ENCODE measurements at regions not wholly inside any gene's neighbourhood (a gene's known extent, or its start where the extent isn't known, plus 50 kb on each side); places are given as distances from the start of the nearest gene placed in this dataset.

DNA sequence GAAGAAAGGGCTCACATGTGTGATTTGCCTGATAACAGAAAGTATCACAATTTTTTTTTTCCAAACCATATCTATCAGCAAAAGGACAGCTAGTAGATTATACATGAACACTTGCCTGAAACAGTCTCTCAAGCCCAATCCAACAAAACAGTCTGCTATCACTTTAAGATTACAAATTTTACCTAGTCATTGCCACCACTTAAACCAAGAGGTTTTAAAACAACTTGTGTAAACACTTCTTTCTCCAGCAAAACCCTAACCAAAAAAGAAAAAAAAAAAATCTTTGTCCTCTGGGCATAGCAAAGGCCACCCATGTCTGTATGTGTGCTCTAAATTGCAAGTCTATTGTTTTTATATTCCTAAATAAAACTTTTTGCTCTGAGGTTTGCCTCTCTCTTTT, 1568.4 kb downstream of the GRIK2 start:
- ChIA-PET POLR2A (no interaction called here), CTCF (no interaction called here)
- DNase-seq (ENCODE audit: extremely low spot score), result no peak
- TF ChIP-seq, protein P1, sequence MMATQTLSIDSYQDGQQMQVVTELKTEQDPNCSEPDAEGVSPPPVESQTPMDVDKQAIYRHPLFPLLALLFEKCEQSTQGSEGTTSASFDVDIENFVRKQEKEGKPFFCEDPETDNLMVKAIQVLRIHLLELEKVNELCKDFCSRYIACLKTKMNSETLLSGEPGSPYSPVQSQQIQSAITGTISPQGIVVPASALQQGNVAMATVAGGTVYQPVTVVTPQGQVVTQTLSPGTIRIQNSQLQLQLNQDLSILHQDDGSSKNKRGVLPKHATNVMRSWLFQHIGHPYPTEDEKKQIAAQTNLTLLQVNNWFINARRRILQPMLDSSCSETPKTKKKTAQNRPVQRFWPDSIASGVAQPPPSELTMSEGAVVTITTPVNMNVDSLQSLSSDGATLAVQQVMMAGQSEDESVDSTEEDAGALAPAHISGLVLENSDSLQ (IDR thresholded peaks at IDR 0.05), result no peak
- TF ChIP-seq ARNT (IDR thresholded peaks at IDR 0.05), result no peak
- TF ChIP-seq SUZ12 (IDR thresholded peaks at IDR 0.05), result no peak
- TF ChIP-seq FOXK2 (IDR thresholded peaks at IDR 0.05), result no peak
- TF ChIP-seq NFRKB (IDR thresholded peaks at IDR 0.05), result no peak

DNA sequence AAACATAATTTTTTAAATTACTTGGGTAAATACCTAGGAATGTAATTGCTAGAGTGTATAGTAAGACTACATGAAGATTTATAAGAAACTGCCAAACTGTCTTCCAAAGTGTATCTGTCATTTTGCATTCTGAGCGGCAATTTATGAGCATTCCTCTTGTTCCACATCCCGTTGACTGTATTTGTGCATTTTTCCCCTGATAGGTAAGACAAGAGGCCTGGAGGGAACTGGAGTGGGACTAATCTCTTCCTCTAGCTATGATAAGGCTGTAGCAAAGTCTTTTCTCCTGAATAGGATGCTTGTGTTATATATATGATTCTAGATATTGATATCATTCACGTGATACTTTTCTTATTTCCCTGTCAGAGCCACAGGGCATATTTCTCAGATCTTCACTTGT, 1557.5 kb downstream of the GRIK2 start:
- ChIA-PET CTCF (no interaction called here), POLR2A (no interaction called here)
- TF ChIP-seq L3MBTL2 (conservative IDR thresholded peaks at IDR 0.05) (no peak), NFRKB (IDR thresholded peaks at IDR 0.05) (no peak), FOXM1 (IDR thresholded peaks at IDR 0.05; ENCODE audit: borderline replicate concordance) (no peak), ARNT (IDR thresholded peaks at IDR 0.05) (no peak), ELF4 (IDR thresholded peaks at IDR 0.05) (no peak), SUZ12 (IDR thresholded peaks at IDR 0.05) (no peak), LEF1 (IDR thresholded peaks at IDR 0.05; ENCODE audit: borderline replicate concordance) (no peak), FOXA1 (IDR thresholded peaks at IDR 0.05) (no peak), BHLHE40 (IDR thresholded peaks at IDR 0.05; ENCODE audit: borderline replicate concordance) (no peak), HDGF (IDR thresholded peaks at IDR 0.05; ENCODE audit: borderline replicate concordance) (no peak), SP1 (IDR thresholded peaks at IDR 0.05) (no peak), CTBP1 (IDR thresholded peaks at IDR 0.05; ENCODE audit: borderline replicate concordance) (no peak), ZNF384 (IDR thresholded peaks at IDR 0.05) (no peak), TARDBP (IDR thresholded peaks at IDR 0.05) (no peak)
- TF ChIP-seq, protein P1 (IDR thresholded peaks at IDR 0.05), result no peak
- no peak for DNase-seq (ENCODE audit: extremely low spot score)

DNA sequence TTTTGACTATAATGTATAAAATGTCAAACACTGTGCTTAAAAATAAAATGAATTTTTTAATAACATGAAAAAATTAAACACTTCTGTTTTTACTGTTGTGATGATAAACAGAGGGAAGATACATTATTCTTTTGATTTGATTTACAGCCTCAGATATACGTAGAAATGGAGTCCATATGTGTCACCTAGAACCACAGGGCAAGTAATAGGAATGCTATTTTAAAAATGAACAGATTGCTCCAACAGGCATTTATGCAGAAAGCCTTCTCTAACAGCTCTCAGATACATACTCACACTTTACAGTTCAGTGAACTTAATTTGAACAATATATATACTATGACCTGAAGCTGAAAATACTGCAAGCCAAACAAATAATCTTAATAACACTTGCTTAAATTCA, 1551.0 kb downstream of the GRIK2 start:
- TF ChIP-seq CTBP1 (IDR thresholded peaks at IDR 0.05; ENCODE audit: borderline replicate concordance) (no peak), L3MBTL2 (conservative IDR thresholded peaks at IDR 0.05) (no peak), TARDBP (IDR thresholded peaks at IDR 0.05) (no peak), ELF4 (IDR thresholded peaks at IDR 0.05) (no peak), NFRKB (IDR thresholded peaks at IDR 0.05) (no peak), FOXM1 (IDR thresholded peaks at IDR 0.05; ENCODE audit: borderline replicate concordance) (no peak), HDGF (IDR thresholded peaks at IDR 0.05; ENCODE audit: borderline replicate concordance) (no peak), LEF1 (IDR thresholded peaks at IDR 0.05; ENCODE audit: borderline replicate concordance) (no peak), ZNF384 (IDR thresholded peaks at IDR 0.05) (no peak), ARNT (IDR thresholded peaks at IDR 0.05) (no peak), SUZ12 (IDR thresholded peaks at IDR 0.05) (no peak)
- TF ChIP-seq, protein P1 (IDR thresholded peaks at IDR 0.05), result no peak
- POLR2A ChIA-PET, result no interaction called here
- DNase-seq (ENCODE audit: extremely low spot score), result no peak
- CTCF ChIA-PET, result no interaction called here

DNA sequence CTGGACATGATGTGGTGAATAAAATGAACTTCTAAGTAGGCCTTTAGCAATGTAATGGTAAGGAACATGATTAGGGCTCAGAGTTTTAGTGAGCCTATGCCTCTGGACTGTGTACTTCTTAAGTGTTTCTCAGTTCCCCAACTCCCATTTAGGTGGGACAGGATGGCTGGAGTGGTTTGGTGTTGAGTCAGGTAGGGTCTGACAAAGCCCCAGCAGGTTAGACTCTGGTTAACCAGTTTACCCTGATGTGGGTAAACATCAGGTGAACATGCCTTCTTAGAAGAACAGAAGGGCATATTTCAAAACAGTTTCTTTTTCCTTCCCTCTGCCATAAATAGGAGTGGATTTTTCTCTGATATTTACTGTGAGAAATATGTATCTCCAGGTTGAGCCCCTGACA, 1548.7 kb downstream of the GRIK2 start:
- ChIA-PET CTCF (no interaction called here), POLR2A (no interaction called here)
- TF ChIP-seq SP1 (IDR thresholded peaks at IDR 0.05), result no peak
- no peak for TF ChIP-seq ARNT (IDR thresholded peaks at IDR 0.05)
- TF ChIP-seq, protein P1 (IDR thresholded peaks at IDR 0.05), result no peak
- TF ChIP-seq TARDBP (IDR thresholded peaks at IDR 0.05), result no peak
- TF ChIP-seq BHLHE40 (IDR thresholded peaks at IDR 0.05; ENCODE audit: borderline replicate concordance), result no peak
- TF ChIP-seq FOXK2 (IDR thresholded peaks at IDR 0.05), result no peak
- TF ChIP-seq HDGF (IDR thresholded peaks at IDR 0.05; ENCODE audit: borderline replicate concordance), result no peak
- TF ChIP-seq ZNF384 (IDR thresholded peaks at IDR 0.05), result no peak
- TF ChIP-seq SUZ12 (IDR thresholded peaks at IDR 0.05), result no peak
- no peak for TF ChIP-seq NFRKB (IDR thresholded peaks at IDR 0.05)
- no peak for TF ChIP-seq L3MBTL2 (conservative IDR thresholded peaks at IDR 0.05)
- no peak for TF ChIP-seq ELF4 (IDR thresholded peaks at IDR 0.05)
- TF ChIP-seq FOXA1 (IDR thresholded peaks at IDR 0.05), result no peak
- no peak for TF ChIP-seq FOXM1 (IDR thresholded peaks at IDR 0.05; ENCODE audit: borderline replicate concordance)
- TF ChIP-seq CTBP1 (IDR thresholded peaks at IDR 0.05; ENCODE audit: borderline replicate concordance), result no peak
- no peak for TF ChIP-seq LEF1 (IDR thresholded peaks at IDR 0.05; ENCODE audit: borderline replicate concordance)
- DNase-seq (ENCODE audit: extremely low spot score), result no peak

DNA sequence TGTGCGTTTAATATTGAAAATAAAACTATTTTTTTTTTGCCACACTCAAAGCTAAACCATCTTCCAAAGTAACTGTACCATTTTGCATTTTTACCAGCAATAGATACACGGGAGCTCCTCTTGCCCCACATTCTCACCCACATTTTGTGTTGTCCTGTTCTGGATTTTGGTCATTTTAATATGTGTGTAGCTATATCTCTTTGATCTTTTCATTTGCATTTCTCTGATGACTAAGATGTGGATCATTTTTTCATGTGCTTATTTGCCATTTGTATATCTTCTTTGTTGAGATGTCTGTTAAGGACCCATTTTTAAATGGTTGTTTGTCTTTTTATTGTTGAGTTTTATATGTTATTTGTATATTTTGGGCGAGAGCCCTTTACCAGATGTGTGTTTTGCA, 1543.5 kb downstream of the GRIK2 start:
- TF ChIP-seq LEF1 (IDR thresholded peaks at IDR 0.05; ENCODE audit: borderline replicate concordance) (no peak), CTBP1 (IDR thresholded peaks at IDR 0.05; ENCODE audit: borderline replicate concordance) (no peak), BHLHE40 (IDR thresholded peaks at IDR 0.05; ENCODE audit: borderline replicate concordance) (no peak), TARDBP (IDR thresholded peaks at IDR 0.05) (no peak), SUZ12 (IDR thresholded peaks at IDR 0.05) (no peak), ARNT (IDR thresholded peaks at IDR 0.05) (no peak), ZNF384 (IDR thresholded peaks at IDR 0.05) (no peak), SP1 (IDR thresholded peaks at IDR 0.05) (no peak), L3MBTL2 (conservative IDR thresholded peaks at IDR 0.05) (no peak), FOXA1 (IDR thresholded peaks at IDR 0.05) (no peak), ELF4 (IDR thresholded peaks at IDR 0.05) (no peak), NFRKB (IDR thresholded peaks at IDR 0.05) (no peak), HDGF (IDR thresholded peaks at IDR 0.05; ENCODE audit: borderline replicate concordance) (no peak), FOXM1 (IDR thresholded peaks at IDR 0.05; ENCODE audit: borderline replicate concordance) (no peak), FOXK2 (IDR thresholded peaks at IDR 0.05) (no peak)
- TF ChIP-seq, protein P1 (IDR thresholded peaks at IDR 0.05), result no peak
- POLR2A ChIA-PET, result no interaction called here
- DNase-seq (ENCODE audit: extremely low spot score), result no peak
- CTCF ChIA-PET, result no interaction called here
